NT2/D1 (cell line): ENCODE measurements at regions not wholly inside any gene's neighbourhood (a gene's known extent, or its start where the extent isn't known, plus 50 kb on each side); places are given as distances from the start of the nearest gene placed in this dataset.

Experiments
- DNase-seq: peaks from one replicate; pipeline ENCODE4 v3.0.0-alpha.2; 2011; ENCODE audit warnings: low read depth, low spot score
- H3K27me3 ChIP-seq: 2 replicates; pipeline ENCODE4 v1.6.0; 2011; ENCODE audit warnings: mild to moderate bottlenecking; ENCODE audit not compliant: insufficient read length, insufficient read depth
- H3K36me3 ChIP-seq: 2 replicates; pipeline ENCODE4 v1.6.1; 2011; ENCODE audit warnings: mild to moderate bottlenecking, low read length, mixed read lengths; ENCODE audit not compliant: insufficient read depth, insufficient read length
- H3K4me1 ChIP-seq: 2 replicates; pipeline ENCODE4 v1.5.1; 2011; ENCODE audit not compliant: insufficient read depth, insufficient read length
- H3K4me3 ChIP-seq: 2 replicates; pipeline ENCODE4 v1.5.1; 2011; ENCODE audit warnings: low read depth; ENCODE audit not compliant: insufficient read length
- H3K9ac ChIP-seq: 2 replicates; pipeline ENCODE4 v1.6.0; 2011; ENCODE audit warnings: low read depth; ENCODE audit not compliant: insufficient read length
- H3K9me3 ChIP-seq: 2 replicates; pipeline ENCODE4 v1.5.1; 2011; ENCODE audit warnings: mild to moderate bottlenecking, low read length; ENCODE audit not compliant: insufficient read depth
- SUZ12 ChIP-seq: IDR thresholded peaks from 2 replicates; pipeline ENCODE4 v1.6.1; 2011; ENCODE audit not compliant: insufficient read length, insufficient read depth; ENCODE audit errors: extremely low read depth
- YY1 ChIP-seq: IDR thresholded peaks from 2 replicates; pipeline ENCODE4 v1.6.1; 2011; ENCODE audit not compliant: insufficient read length, insufficient read depth
- ZNF274 ChIP-seq: IDR thresholded peaks from 2 replicates; pipeline ENCODE4 v1.6.1; 2011; ENCODE audit warnings: mild to moderate bottlenecking, low read depth, low read length

- Histone ChIP-seq H3K27me3 (peaks cover 100% of the 10 kb centered on the region), H3K9me3 (peaks cover 7% of the 10 kb centered on the region; the same call in 1 of the 2 replicates), H3K4me3 (no peak overlapping the region), H3K4me1 (no peaks in the 10 kb centered on the region), H3K9ac (no peak overlapping the region), H3K36me3 (no peaks in the 10 kb centered on the region)
- DNase-seq = no peak
- TF ChIP-seq ZNF274 = no peak
- TF ChIP-seq YY1 = no peak
- TF ChIP-seq SUZ12 = no peak
Observed at GRCh38 chr22:47658182-47658581, 895.7 kb downstream of the TBC1D22A start.

GRCh38 chr22:47657224-47657623 is 894.8 kb downstream of the TBC1D22A start:
- H3K27me3 ChIP-seq = peaks cover 100% of the 10 kb centered on the region
- H3K4me3 ChIP-seq = no peak overlapping the region
- H3K9me3 ChIP-seq = peaks cover 4% of the 10 kb centered on the region; the same call in 1 of the 2 replicates
- no peaks in the 10 kb centered on the region for H3K36me3 ChIP-seq
- TF ChIP-seq YY1 (no peak), SUZ12 (no peak), ZNF274 (no peak)
- H3K9ac ChIP-seq = no peak overlapping the region
- no peak for DNase-seq
- H3K4me1 ChIP-seq = no peaks in the 10 kb centered on the region

GRCh38 chr22:47656806-47657205 is 894.4 kb downstream of the TBC1D22A start:
- Histone ChIP-seq H3K4me3 (no peak overlapping the region), H3K9me3 (peaks cover 4% of the 10 kb centered on the region; the same call in 1 of the 2 replicates), H3K36me3 (no peaks in the 10 kb centered on the region), H3K9ac (no peak overlapping the region), H3K4me1 (no peaks in the 10 kb centered on the region), H3K27me3 (peaks cover 100% of the 10 kb centered on the region)
- DNase-seq = no peak
- TF ChIP-seq ZNF274 = no peak
- TF ChIP-seq SUZ12 = no peak
- no peak for TF ChIP-seq YY1

GRCh38 chr22:47655930-47656329 is 893.5 kb downstream of the TBC1D22A start:
- Histone ChIP-seq H3K27me3 (peaks cover 100% of the 10 kb centered on the region), H3K9me3 (peaks cover 4% of the 10 kb centered on the region; the same call in 1 of the 2 replicates), H3K36me3 (no peaks in the 10 kb centered on the region), H3K9ac (no peak overlapping the region), H3K4me1 (no peaks in the 10 kb centered on the region), H3K4me3 (no peak overlapping the region)
- no peak for DNase-seq
- TF ChIP-seq YY1 (no peak), SUZ12 (no peak), ZNF274 (no peak)

- H3K27me3 ChIP-seq = peaks cover 100% of the 10 kb centered on the region
- H3K9me3 ChIP-seq = peaks cover 4% of the 10 kb centered on the region; the same call in 1 of the 2 replicates
- no peak for DNase-seq
- no peak overlapping the region for H3K9ac ChIP-seq
- H3K4me1 ChIP-seq = no peaks in the 10 kb centered on the region
- no peak overlapping the region for H3K4me3 ChIP-seq
- H3K36me3 ChIP-seq = no peaks in the 10 kb centered on the region
- TF ChIP-seq ZNF274 = no peak
Observed at GRCh38 chr22:47654922-47655491, 892.6 kb downstream of the TBC1D22A start.

GRCh38 chr22:47653921-47654320 is 891.5 kb downstream of the TBC1D22A start:
- Histone ChIP-seq H3K4me1 (no peaks in the 10 kb centered on the region), H3K36me3 (no peaks in the 10 kb centered on the region), H3K9me3 (peaks cover 4% of the 10 kb centered on the region; the same call in 1 of the 2 replicates), H3K4me3 (no peak overlapping the region), H3K9ac (no peak overlapping the region), H3K27me3 (peaks cover 99% of the 10 kb centered on the region)
- no peak for DNase-seq
- TF ChIP-seq ZNF274 = no peak
- TF ChIP-seq YY1 = no peak
- no peak for TF ChIP-seq SUZ12

GRCh38 chr22:47651216-47651987 is 889.0 kb downstream of the TBC1D22A start:
- TF ChIP-seq YY1 = no peak
- TF ChIP-seq SUZ12 = no peak
- TF ChIP-seq ZNF274 = no peak
- DNase-seq = no peak

More at GRCh38 chr22:47651216-47651987, 889.0 kb downstream of the TBC1D22A start:
- no peak overlapping the region for H3K4me3 ChIP-seq
- H3K27me3 ChIP-seq = peaks cover 94% of the 10 kb centered on the region
- H3K9ac ChIP-seq = no peak overlapping the region
- H3K4me1 ChIP-seq = no peaks in the 10 kb centered on the region
- H3K36me3 ChIP-seq = no peaks in the 10 kb centered on the region
- H3K9me3 ChIP-seq = no peaks in the 10 kb centered on the region; the same call in 1 of the 2 replicates
